GM12864 (cell line): ENCODE measurements at regions not wholly inside any gene's neighbourhood (a gene's known extent, or its start where the extent isn't known, plus 50 kb on each side); places are given as distances from the start of the nearest gene placed in this dataset.

Experiments used
- DNase-seq: peaks from one replicate; pipeline ENCODE4 v3.0.0-alpha.2; 2011; ENCODE audit warnings: low read depth
- H3K4me3 ChIP-seq: 2 replicates; pipeline ENCODE4 v1.5.1; 2011; ENCODE audit warnings: mild to moderate bottlenecking, low read depth, low read length, control low read depth
- TF ChIP-seq, protein P1 (sequence below): IDR thresholded peaks from 2 replicates; pipeline ENCODE4 v1.5.1; 2011; ENCODE audit warnings: low read depth, mild to moderate bottlenecking, moderate library complexity, low read length, control low read depth, inconsistent platforms; ENCODE audit errors: missing control alignments

DNA sequence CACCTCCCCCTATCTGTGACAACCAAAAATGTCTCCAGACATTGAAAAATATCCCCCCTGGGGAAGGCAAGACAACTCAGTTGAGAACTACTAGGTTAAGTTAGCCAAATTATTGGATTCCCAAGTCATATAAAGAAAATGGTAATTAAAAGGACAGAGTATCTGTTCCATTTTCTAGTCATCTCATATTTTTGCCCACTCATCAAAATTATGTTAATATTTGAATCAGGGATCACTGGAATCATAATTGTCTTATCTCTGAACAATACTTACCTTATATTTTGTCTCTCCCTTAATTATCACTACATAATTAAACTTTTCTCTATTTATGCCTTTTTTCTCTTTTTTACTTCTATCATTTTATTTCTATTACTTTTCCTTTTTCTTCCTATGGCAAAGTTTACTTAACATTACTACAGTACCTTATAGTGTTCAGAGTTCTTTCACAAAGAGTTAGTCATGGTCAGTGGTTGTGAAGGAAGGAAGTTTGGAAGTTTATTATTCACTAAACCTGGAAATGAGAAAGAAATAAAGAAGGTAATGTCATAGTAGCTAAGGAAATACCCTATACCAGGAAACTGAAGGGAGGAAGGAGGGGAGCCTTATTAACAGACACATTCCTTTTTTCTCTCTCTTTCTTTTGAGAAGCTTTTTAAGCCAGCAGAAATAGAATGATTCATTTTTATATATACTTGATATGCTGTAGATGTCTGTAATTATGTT is 332.9 kb downstream of the COL12A1 start:
- no peak overlapping the region for H3K4me3 ChIP-seq
- TF ChIP-seq, protein P1, sequence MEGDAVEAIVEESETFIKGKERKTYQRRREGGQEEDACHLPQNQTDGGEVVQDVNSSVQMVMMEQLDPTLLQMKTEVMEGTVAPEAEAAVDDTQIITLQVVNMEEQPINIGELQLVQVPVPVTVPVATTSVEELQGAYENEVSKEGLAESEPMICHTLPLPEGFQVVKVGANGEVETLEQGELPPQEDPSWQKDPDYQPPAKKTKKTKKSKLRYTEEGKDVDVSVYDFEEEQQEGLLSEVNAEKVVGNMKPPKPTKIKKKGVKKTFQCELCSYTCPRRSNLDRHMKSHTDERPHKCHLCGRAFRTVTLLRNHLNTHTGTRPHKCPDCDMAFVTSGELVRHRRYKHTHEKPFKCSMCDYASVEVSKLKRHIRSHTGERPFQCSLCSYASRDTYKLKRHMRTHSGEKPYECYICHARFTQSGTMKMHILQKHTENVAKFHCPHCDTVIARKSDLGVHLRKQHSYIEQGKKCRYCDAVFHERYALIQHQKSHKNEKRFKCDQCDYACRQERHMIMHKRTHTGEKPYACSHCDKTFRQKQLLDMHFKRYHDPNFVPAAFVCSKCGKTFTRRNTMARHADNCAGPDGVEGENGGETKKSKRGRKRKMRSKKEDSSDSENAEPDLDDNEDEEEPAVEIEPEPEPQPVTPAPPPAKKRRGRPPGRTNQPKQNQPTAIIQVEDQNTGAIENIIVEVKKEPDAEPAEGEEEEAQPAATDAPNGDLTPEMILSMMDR, result no peak
- DNase-seq, result no peak

DNA sequence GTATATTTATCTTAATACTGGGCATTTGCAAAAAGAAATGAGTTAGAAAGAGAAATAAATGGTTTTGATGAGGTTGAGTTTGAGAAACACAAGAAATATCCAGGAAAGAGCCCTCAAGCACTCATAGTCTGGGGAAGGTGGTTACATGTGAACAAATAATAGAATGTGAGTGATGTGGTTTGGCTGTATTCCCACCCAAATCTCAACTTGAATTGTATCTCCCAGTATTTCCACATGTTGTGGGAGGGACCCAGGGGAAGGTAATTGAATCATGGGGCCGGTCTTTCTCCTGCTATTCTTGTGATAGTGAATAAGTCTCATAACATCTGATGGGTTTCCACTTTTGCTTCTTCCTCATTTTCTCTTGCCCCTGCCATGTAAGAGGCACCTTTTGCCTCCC is 334.1 kb downstream of the COL12A1 start:
- TF ChIP-seq, protein P1, result no peak
- no peak for DNase-seq
- no peak overlapping the region for H3K4me3 ChIP-seq

DNA sequence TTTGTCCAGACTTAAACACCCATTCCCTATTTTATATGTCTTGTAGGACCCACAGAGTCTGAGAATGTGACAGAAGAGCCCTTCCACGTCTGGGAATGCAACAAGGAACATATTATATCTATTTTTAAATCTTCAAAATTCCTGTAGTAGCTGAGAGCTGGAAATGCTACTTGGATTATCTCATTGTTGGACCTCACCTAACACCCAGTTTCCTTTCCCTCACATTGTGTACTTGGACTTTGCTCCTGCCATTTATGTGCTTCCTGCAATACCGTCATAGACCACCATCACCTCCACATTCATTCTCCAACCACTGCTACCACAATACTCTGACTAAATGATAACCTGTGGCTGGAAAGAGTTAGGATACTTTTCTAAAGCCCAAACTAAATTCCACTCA is 335.4 kb downstream of the COL12A1 start:
- H3K4me3 ChIP-seq, result no peak overlapping the region
- TF ChIP-seq, protein P1, result peak; percentile 22
- DNase-seq, result no peak

DNA sequence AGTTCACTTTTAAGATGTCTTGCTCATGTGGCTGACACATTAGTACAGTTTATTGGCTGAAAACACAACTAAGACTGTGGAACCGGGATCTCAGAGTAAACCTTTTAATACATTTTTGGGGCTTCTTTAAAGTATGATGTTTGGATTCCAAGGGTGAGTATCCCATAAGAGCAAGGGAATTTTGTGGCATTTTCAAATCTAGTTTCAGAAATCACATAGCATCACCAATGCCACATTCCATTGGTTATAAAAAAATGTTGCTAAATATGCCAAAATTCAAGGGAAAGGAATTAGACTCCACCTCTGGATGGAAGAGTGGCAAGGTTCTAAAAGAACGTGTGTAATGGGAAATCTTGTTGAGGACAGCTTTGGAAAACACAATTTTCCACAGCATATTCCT is 338.6 kb downstream of the COL12A1 start:
- H3K4me3 ChIP-seq, result no peak overlapping the region
- no peak for DNase-seq
- TF ChIP-seq, protein P1, result no peak

DNA sequence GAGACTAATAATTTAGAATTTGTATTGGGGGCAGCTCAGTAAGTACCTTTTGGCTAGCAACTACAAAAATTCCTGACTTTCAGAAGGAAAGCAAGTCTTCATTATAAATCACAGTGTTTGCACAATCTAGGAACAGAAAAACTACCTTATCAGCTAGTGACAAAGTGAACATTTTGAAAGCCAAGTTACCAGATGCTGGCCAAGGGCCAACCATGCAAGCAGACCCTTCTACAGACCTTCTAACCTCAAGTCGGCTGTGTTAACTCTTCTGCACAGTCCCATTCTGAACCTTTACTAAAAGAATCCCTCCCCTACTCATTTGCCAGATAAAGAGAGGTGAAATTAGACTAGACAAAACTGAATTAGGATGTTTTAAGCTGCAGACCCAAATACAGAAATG is 341.9 kb downstream of the COL12A1 start:
- TF ChIP-seq, protein P1, result no peak
- no peak for DNase-seq
- H3K4me3 ChIP-seq, result no peak overlapping the region

DNA sequence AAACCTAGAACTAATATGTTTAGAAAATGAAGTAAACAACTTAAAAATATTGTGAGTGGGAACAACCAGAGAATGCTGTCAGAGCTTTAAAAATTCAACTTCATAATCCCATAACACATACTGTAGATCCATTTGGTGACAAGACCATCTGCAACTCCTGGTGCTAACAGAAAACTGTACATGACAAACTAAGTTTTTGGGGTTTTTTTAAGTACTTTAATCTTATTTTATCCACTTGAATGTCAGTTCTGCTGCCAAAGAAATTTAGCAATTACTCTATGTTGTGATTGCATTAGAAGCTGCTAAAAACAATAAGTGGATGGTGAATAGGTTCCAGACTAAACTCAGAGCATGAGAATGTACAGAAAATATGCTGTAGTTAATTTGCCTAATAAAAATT is 345.4 kb downstream of the COL12A1 start:
- DNase-seq, result no peak
- TF ChIP-seq, protein P1, result no peak

DNA sequence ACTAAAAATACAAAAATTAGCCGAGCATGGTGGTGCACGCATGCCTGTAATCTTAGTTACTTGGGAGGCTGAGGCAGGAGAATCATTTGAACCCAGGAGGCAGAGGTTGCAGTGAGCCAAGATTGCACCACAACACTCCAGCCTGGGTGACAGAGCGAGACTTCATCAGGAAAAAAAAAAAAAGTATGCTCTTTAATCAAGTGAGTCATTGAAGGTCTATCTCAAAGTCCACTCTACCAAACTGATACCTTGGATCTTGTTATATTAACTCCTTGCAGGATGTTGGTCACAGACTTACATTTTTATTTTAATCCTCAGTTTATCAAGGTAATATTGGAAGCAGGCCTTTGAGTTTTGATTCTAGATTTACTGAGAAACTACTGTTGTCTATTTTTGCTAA is 348.7 kb downstream of the COL12A1 start:
- H3K4me3 ChIP-seq, result no peak overlapping the region
- TF ChIP-seq, protein P1, result no peak
- DNase-seq, result no peak

More for the DNA sequence above, 345.4 kb downstream of the COL12A1 start:
- no peak overlapping the region for H3K4me3 ChIP-seq
